Mesendoderm (in vitro differentiated cells): ENCODE measurements at regions not wholly inside any gene's neighbourhood (a gene's known extent, or its start where the extent isn't known, plus 50 kb on each side); places are given as distances from the start of the nearest gene placed in this dataset.

Experiments
- DNase-seq: peaks from one replicate; pipeline ENCODE4 v3.0.0; 2013
- H2AK5ac ChIP-seq: 2 replicates; pipeline ENCODE4 v1.6.1; 2013; ENCODE audit warnings: low read length, inconsistent platforms
- H2BK120ac ChIP-seq: 2 replicates; pipeline ENCODE4 v1.6.1; 2013; ENCODE audit warnings: low read depth, mild to moderate bottlenecking, low read length, moderate library complexity, mixed read lengths
- H2BK15ac ChIP-seq: replicated peaks from 2 replicates; pipeline ENCODE4 v1.6.1; 2013; ENCODE audit warnings: low read depth, mild to moderate bottlenecking, moderate library complexity
- H2BK5ac ChIP-seq: 2 replicates; pipeline ENCODE4 v1.6.1; 2013; ENCODE audit warnings: low read length, inconsistent platforms
- H3K18ac ChIP-seq: 2 replicates; pipeline ENCODE4 v1.6.1; 2013; ENCODE audit warnings: mild to moderate bottlenecking, low read length, mixed read lengths
- H3K23ac ChIP-seq: one replicate; pipeline ENCODE4 v1.6.1; 2013; ENCODE audit warnings: low read length
- H3K27ac ChIP-seq: 2 replicates; pipeline ENCODE4 v1.5.1; 2013; ENCODE audit warnings: low read depth, mild to moderate bottlenecking, inconsistent platforms, low read length, moderate library complexity
- H3K27me3 ChIP-seq: 2 replicates; pipeline ENCODE4 v1.6.1; 2013; ENCODE audit warnings: low read length, control low read depth, mild to moderate bottlenecking, inconsistent platforms; ENCODE audit not compliant: insufficient read depth, poor library complexity
- H3K36me3 ChIP-seq: 2 replicates; pipeline ENCODE4 v1.6.1; 2013; ENCODE audit warnings: low read length, inconsistent platforms; ENCODE audit not compliant: control insufficient read depth, insufficient read depth
- H3K4ac ChIP-seq: one replicate; pipeline ENCODE4 v1.6.1; 2013; ENCODE audit warnings: low read depth, mild to moderate bottlenecking, low read length, moderate library complexity
- H3K4me1 ChIP-seq: 2 replicates; pipeline ENCODE4 v1.6.1; 2013; ENCODE audit warnings: low read depth, low read length, inconsistent platforms; ENCODE audit not compliant: control insufficient read depth
- H3K4me2 ChIP-seq: 2 replicates; pipeline ENCODE4 v1.6.1; 2013; ENCODE audit warnings: low read length
- H3K4me3 ChIP-seq: 2 replicates; pipeline ENCODE4 v1.5.1; 2013; ENCODE audit warnings: mild to moderate bottlenecking, low read length
- H3K56ac ChIP-seq: one replicate; pipeline ENCODE4 v1.6.1; 2013; ENCODE audit warnings: low read length
- H3K79me1 ChIP-seq: 2 replicates; pipeline ENCODE4 v1.6.1; 2013; ENCODE audit warnings: low read length, inconsistent platforms
- H3K79me2 ChIP-seq: 2 replicates; pipeline ENCODE4 v1.6.1; 2013; ENCODE audit warnings: mild to moderate bottlenecking, low read length; ENCODE audit not compliant: control insufficient read depth, insufficient read depth
- H3K9ac ChIP-seq: 2 replicates; pipeline ENCODE4 v1.6.1; 2013; ENCODE audit warnings: low read length, inconsistent platforms
- H4K5ac ChIP-seq: one replicate; pipeline ENCODE4 v1.6.1; 2013; ENCODE audit warnings: low read length
- H4K8ac ChIP-seq: one replicate; pipeline ENCODE4 v1.6.1; 2013; ENCODE audit warnings: low read depth, mild to moderate bottlenecking, control low read depth, low read length, moderate library complexity
- WGBS: extraction: QIAGEN DNeasy Blood & Tissue Kit; methylation state at CpG from one replicate; pipeline ENCODE4 v1.1.7; 2013; ENCODE audit warnings: low lambda C conversion rate, missing lambda C conversion rate; ENCODE audit not compliant: insufficient coverage; ENCODE audit errors: extremely low coverage; 5-methylcytosine and 5-hydroxymethylcytosine counted together

DNA sequence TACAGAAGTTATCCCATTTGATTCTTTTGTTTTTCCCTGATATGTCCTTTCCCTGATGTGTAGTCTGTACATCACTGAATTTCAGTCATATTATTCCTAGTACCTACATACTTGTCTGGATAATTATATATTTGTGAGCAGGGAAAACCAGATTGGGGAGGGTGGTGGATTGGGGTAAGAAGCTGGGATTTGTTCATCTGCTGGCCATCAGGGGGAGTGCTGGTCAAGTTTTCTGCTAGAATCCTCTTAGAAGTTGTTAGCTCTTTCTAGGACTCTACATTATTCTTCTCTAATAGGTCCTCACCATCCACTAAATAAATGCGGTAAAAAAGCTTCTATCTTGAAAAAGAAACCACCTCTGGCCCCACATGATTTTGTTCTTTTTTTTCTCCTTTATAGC is 232.7 kb upstream of the TAC1 start:
- no peaks in the 10 kb centered on the region for H3K79me2 ChIP-seq
- DNase-seq = peak; percentile 63
- H3K4ac ChIP-seq = no peak overlapping the region
- H3K4me3 ChIP-seq = no peak overlapping the region
- H2BK5ac ChIP-seq = no peak overlapping the region
- H3K23ac ChIP-seq = no peak overlapping the region
- H4K5ac ChIP-seq = no peak overlapping the region
- H2BK120ac ChIP-seq = no peak overlapping the region
- no peak overlapping the region for H2AK5ac ChIP-seq
- no peaks in the 10 kb centered on the region for H3K79me1 ChIP-seq
- H3K56ac ChIP-seq = no peak overlapping the region
- no peaks in the 10 kb centered on the region for H3K27me3 ChIP-seq
- H3K36me3 ChIP-seq = no peaks in the 10 kb centered on the region
- no peak overlapping the region for H3K27ac ChIP-seq
- H4K8ac ChIP-seq = no peak overlapping the region
- H2BK15ac ChIP-seq = no peak overlapping the region
- H3K4me1 ChIP-seq = no peaks in the 10 kb centered on the region
- no peak overlapping the region for H3K4me2 ChIP-seq
- WGBS = no CpG with 5 or more reads among the region's 1 CpG
- no peak overlapping the region for H3K18ac ChIP-seq
- H3K9ac ChIP-seq = no peak overlapping the region

DNA sequence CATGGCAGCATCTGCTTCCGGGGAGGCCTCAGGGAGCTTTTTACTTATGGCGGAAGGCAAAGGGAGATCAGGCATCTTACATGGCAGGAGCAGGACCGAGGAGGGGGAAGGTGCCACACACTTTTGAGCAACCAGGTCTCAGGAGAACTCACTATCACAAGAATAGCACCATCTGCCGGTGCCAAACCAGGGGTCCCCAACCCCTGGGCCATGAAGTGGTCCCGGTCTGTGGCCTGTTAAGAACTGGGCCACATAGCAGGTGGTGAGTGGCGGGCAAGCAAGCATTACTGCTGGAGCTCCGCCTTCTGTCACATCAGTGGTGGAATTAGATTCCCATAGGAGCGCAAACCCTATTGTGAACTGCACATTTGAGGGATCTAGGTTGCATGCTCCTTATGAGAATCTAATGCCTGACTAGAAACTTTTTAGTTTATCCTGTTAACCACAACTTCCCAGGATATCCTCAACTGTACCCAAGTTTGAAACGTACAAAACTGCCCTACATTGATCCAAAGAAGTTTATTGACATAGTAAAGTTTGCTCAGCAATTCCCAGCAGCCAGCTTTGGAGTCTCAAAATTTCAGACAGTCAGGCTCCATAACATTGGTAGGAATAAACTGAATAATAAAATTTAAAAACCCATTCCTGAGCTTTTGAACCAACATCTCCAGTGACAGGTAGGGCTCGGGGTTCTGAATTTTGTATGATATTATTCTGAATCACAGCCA is 228.4 kb upstream of the TAC1 start:
- H4K5ac ChIP-seq = no peak overlapping the region
- no CpG with 5 or more reads among the region's 10 CpGs for WGBS

DNA sequence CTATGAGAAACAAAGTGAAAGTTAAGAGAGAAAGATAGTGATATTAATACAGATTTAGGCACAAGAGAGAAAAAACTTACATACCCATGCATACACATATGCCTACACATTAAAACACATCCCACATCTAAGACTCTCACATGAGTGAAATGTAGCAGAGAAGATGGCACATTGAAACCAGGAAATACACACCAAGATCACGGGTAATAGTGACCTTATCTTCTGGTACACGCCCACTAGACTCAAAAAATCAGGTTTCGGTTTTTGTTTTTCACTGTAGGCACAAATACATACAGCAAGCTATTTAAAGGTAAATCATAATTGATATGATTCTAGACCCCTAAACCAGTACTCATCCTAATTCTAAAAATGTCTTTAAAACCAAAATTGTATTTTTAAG is 225.2 kb upstream of the TAC1 start:
- Histone ChIP-seq H3K79me2 (no peaks in the 10 kb centered on the region), H3K9ac (no peak overlapping the region), H3K4me2 (no peak overlapping the region), H3K4me1 (no peaks in the 10 kb centered on the region), H3K56ac (no peak overlapping the region), H2BK120ac (no peak overlapping the region), H2AK5ac (no peak overlapping the region), H3K36me3 (no peaks in the 10 kb centered on the region), H3K23ac (no peak overlapping the region), H2BK15ac (no peak overlapping the region), H4K5ac (no peak overlapping the region), H3K79me1 (no peaks in the 10 kb centered on the region), H3K4ac (no peak overlapping the region), H2BK5ac (no peak overlapping the region), H3K27me3 (no peaks in the 10 kb centered on the region), H3K18ac (no peak overlapping the region), H4K8ac (no peak overlapping the region), H3K27ac (no peak overlapping the region), H3K4me3 (no peak overlapping the region)
- no peak for DNase-seq
- no CpG with 5 or more reads among the region's 3 CpGs for WGBS

More for the DNA sequence above, 228.4 kb upstream of the TAC1 start:
- H3K27ac ChIP-seq = no peak overlapping the region
- no peak overlapping the region for H4K8ac ChIP-seq
- no peaks in the 10 kb centered on the region for H3K79me2 ChIP-seq
- H3K4ac ChIP-seq = no peak overlapping the region
- no peak overlapping the region for H3K23ac ChIP-seq
- H2BK5ac ChIP-seq = no peak overlapping the region
- H3K27me3 ChIP-seq = no peaks in the 10 kb centered on the region
- no peak overlapping the region for H2BK120ac ChIP-seq
- H3K4me2 ChIP-seq = no peak overlapping the region
- H3K4me1 ChIP-seq = no peaks in the 10 kb centered on the region
- DNase-seq = no peak
- H3K9ac ChIP-seq = no peak overlapping the region
- H3K36me3 ChIP-seq = no peaks in the 10 kb centered on the region
- no peak overlapping the region for H2AK5ac ChIP-seq
- H2BK15ac ChIP-seq = no peak overlapping the region
- H3K18ac ChIP-seq = no peak overlapping the region
- H3K56ac ChIP-seq = no peak overlapping the region
- H3K4me3 ChIP-seq = no peak overlapping the region
- no peaks in the 10 kb centered on the region for H3K79me1 ChIP-seq

DNA sequence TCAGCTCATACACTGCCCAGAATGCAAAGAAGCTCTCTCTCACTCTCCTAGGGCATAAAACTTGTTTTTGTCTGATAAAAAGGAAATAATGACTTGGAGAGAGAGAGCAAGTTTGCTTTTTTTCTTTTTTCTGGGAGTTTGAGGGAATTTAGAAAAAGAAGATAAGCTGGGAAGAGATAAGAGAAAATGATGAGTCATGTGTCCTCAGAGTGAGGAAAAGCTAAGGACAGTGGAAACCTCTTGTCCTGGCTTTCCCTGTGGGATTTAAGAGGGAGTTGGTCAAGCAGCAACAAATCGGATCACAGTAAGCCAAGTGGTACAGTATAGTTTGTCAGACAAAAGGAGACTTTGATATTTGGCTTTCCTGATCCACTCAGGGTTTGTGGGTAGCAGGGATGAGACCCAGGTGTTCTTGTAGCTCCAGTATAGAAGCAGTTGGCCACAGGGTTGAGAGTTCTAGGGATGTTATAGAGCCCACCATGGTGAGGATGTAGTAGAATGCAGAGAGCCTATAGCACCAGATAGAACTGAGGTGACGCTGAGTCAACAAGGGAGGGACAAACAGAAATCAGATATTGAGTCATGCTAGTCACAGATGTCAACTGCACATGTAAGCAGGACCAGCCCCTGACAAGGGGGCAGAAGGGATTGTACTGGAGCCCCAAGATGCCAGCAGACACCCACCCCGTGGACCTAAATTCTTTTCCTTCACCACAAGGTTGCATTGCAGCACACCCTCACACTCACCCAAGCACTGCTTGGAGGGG is 219.3 kb upstream of the TAC1 start:
- peak; percentile 57 for DNase-seq
- Histone ChIP-seq H3K4me1 (no peaks in the 10 kb centered on the region), H3K23ac (no peak overlapping the region), H3K36me3 (no peaks in the 10 kb centered on the region), H3K4ac (no peak overlapping the region), H2AK5ac (no peak overlapping the region), H4K5ac (no peak overlapping the region), H2BK120ac (peak overlapping the region; percentile 74), H3K4me3 (no peak overlapping the region), H3K27me3 (no peaks in the 10 kb centered on the region), H3K4me2 (no peak overlapping the region), H3K56ac (no peak overlapping the region), H3K27ac (no peak overlapping the region), H4K8ac (no peak overlapping the region), H3K79me1 (no peaks in the 10 kb centered on the region), H2BK15ac (no peak overlapping the region), H3K9ac (no peak overlapping the region), H3K18ac (peak overlapping the region; percentile 16), H3K79me2 (no peaks in the 10 kb centered on the region), H2BK5ac (no peak overlapping the region)
- no CpG with 5 or more reads among the region's 3 CpGs for WGBS

DNA sequence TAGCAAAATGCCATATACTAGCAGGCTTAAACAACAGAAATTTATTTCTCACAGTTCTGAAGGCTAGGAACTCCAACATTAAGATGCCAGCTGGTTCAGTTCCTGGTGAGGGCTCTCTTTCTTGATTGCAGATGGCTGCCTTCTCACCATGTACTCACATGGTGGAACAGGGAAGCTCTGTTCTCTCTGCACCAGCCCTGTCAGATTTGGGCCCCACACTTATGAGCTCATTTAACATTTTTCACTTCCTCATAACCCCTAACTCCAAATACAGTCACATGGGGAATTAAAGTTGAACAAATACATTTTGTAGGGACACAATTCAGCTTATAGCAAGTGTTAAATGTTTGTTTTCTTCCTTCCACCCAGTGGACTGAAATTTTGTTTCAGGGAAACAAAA is 218.6 kb upstream of the TAC1 start:
- no peak overlapping the region for H3K56ac ChIP-seq
- H3K18ac ChIP-seq = no peak overlapping the region
- no peak overlapping the region for H3K4me2 ChIP-seq
- no peak overlapping the region for H3K4ac ChIP-seq
- no peak overlapping the region for H3K9ac ChIP-seq
- H4K5ac ChIP-seq = no peak overlapping the region
- H3K27ac ChIP-seq = no peak overlapping the region
- no peaks in the 10 kb centered on the region for H3K27me3 ChIP-seq
- no peak overlapping the region for H4K8ac ChIP-seq
- H2BK120ac ChIP-seq = no peak overlapping the region
- no peak overlapping the region for H3K4me3 ChIP-seq
- H3K23ac ChIP-seq = no peak overlapping the region
- H3K79me2 ChIP-seq = no peaks in the 10 kb centered on the region
- no peak for DNase-seq
- H3K4me1 ChIP-seq = no peaks in the 10 kb centered on the region
- H2BK5ac ChIP-seq = no peak overlapping the region
- H3K79me1 ChIP-seq = no peaks in the 10 kb centered on the region
- H3K36me3 ChIP-seq = no peaks in the 10 kb centered on the region
- H2AK5ac ChIP-seq = no peak overlapping the region
- no peak overlapping the region for H2BK15ac ChIP-seq
